PC-3 (cell line): ENCODE measurements at regions not wholly inside any gene's neighbourhood (a gene's known extent, or its start where the extent isn't known, plus 50 kb on each side); places are given as distances from the start of the nearest gene placed in this dataset.

Source experiments
- ATAC-seq: fragments of 200-7000 bp; cut with Tn5 transposase; 2 replicates; pipeline ENCODE4 v1.9.1; 2020; ENCODE audit warnings: mild to moderate bottlenecking, moderate library complexity
- BruUV-seq: library from RNA; stranded (reverse); fragments of 400-500 nt; replicated peaks from 2 replicates; lab custom pipeline; 2021; lab: Mats Ljungman, UMichigan
- CTCF ChIA-PET: fragments of 300-600 bp; sonication (Branson Sonifier 250); formaldehyde crosslinking; loops from one replicate; lab custom pipeline; 2022; ENCODE audit warnings: antibody characterized with exemption; lab: Charles Lee
- POLR2A ChIA-PET: fragments of 300-600 bp; sonication (Branson Sonifier 250); formaldehyde crosslinking; loops from one replicate; lab custom pipeline; 2022; ENCODE audit warnings: antibody characterized with exemption; ENCODE audit not compliant: unreplicated experiment; lab: Charles Lee
- DNase-seq: peaks from one replicate; pipeline ENCODE4 v3.0.0-alpha.2; 2015
- H2AFZ ChIP-seq: fragments of 300-600 bp; sonication (generic); 2 replicates; pipeline ENCODE4 v1.6.0; 2016; ENCODE audit warnings: antibody characterized with exemption, low read length
- H3F3A ChIP-seq: fragments of 300-600 bp; sonication (generic); one replicate; pipeline ENCODE4 v1.6.0; 2017; ENCODE audit warnings: antibody characterized with exemption, low read length, control low read depth, mild to moderate bottlenecking; ENCODE audit not compliant: unreplicated experiment
- H3K27ac ChIP-seq: fragments of 300-600 bp; sonication (generic); 2 replicates; pipeline ENCODE4 v1.5.1; 2016; ENCODE audit warnings: mild to moderate bottlenecking, low read length
- H3K27me3 ChIP-seq: fragments of 300-600 bp; sonication (generic); 2 replicates; pipeline ENCODE4 v1.6.1; 2016; ENCODE audit warnings: low read length, mixed read lengths
- H3K36me3 ChIP-seq: fragments of 300-600 bp; sonication (generic); 2 replicates; pipeline ENCODE4 v1.6.1; 2016; ENCODE audit warnings: low read depth, mixed run types, low read length, mixed read lengths
- H3K4me1 ChIP-seq: fragments of 300-600 bp; sonication (generic); 2 replicates; pipeline ENCODE4 v1.5.1; 2016; ENCODE audit warnings: low read length; ENCODE audit not compliant: insufficient read depth
- H3K4me2 ChIP-seq: fragments of 300-600 bp; sonication (generic); 2 replicates; pipeline ENCODE4 v1.6.0; 2016; ENCODE audit warnings: low read length
- H3K4me3 ChIP-seq: fragments of 300-600 bp; sonication (generic); 2 replicates; pipeline ENCODE4 v1.5.1; 2016; ENCODE audit warnings: mild to moderate bottlenecking, low read length, mixed read lengths
- H3K79me2 ChIP-seq: fragments of 300-600 bp; sonication (generic); 2 replicates; pipeline ENCODE4 v1.6.1; 2017; ENCODE audit warnings: low read length, mixed read lengths
- H3K9ac ChIP-seq: fragments of 300-600 bp; sonication (generic); 2 replicates; pipeline ENCODE4 v1.6.0; 2016; ENCODE audit warnings: mild to moderate bottlenecking, low read length
- H3K9me2 ChIP-seq: fragments of 300-600 bp; sonication (generic); replicated peaks from 2 replicates; pipeline ENCODE4 v1.6.1; 2016; ENCODE audit warnings: mixed run types, low read length, mixed read lengths
- H3K9me3 ChIP-seq: fragments of 300-600 bp; sonication (generic); 2 replicates; pipeline ENCODE4 v1.6.1; 2016; ENCODE audit warnings: low read length, mixed read lengths
- H4K20me1 ChIP-seq: fragments of 300-600 bp; sonication (generic); 2 replicates; pipeline ENCODE4 v1.6.1; 2016; ENCODE audit warnings: low read length, mixed read lengths
- CTCF ChIP-seq: fragments of 300-600 bp; sonication (generic); conservative IDR thresholded peaks from 2 replicates; pipeline ENCODE4 v1.5.1; 2017; ENCODE audit warnings: antibody characterized with exemption, low read depth, mild to moderate bottlenecking, low read length
- EZH2 ChIP-seq: fragments of 300-600 bp; sonication (generic); IDR thresholded peaks from one replicate; pipeline ENCODE4 v1.6.1; 2017; ENCODE audit warnings: antibody characterized with exemption, mild to moderate bottlenecking, low read length; ENCODE audit not compliant: unreplicated experiment
- EZH2phosphoT487 ChIP-seq: fragments of 300-600 bp; sonication (generic); IDR thresholded peaks from 2 replicates; pipeline ENCODE4 v1.6.1; 2018; ENCODE audit warnings: mild to moderate bottlenecking, antibody characterized with exemption, low read length, borderline replicate concordance
- intact Hi-C: fragments of 100-400 bp; cut with micrococcal nuclease; formaldehyde crosslinking; loops from 2 replicates; pipeline ENCODE4 v1.9.0; 2023

DNA sequence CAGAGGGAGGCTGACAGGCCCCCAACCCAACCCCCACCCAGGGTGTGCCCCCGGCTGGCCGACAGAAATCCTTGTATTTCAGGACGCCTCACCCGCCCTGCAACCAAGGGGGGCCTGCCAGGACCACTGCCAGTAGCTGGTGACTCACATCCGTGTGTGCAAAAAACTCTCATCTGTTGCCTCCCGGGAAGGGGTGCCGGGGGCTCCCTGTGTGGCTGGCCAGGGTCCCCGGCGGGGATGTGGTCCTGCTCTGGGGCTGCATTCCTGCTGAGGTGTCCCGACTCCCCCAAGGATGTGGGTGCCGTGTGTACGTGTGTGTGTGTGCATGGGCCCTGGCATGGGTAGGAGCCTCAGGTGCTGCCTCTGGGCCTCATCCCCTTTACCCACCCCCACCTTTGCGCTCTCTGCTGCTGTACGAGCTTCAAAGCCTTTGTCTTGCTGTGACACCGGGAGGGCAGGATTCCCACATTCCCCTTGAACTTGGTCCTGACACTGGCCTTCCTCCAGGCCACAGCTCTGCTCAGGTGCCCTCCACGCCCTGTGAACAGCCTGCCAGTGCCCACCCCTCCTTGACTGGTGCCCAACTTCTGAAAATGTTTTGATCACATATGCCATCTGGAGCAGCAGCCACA lies 226.3 kb upstream of the HDAC4 start:
- no TSS peak for BruUV-seq
- Histone ChIP-seq H3K9me2 (no peaks in the 10 kb centered on the region), H3F3A (no peaks in the 10 kb centered on the region), H3K36me3 (no peaks in the 10 kb centered on the region), H3K4me3 (no peak overlapping the region), H3K27ac (no peak overlapping the region), H3K4me1 (no peaks in the 10 kb centered on the region), H3K27me3 (peaks cover 44% of the 10 kb centered on the region), H3K79me2 (no peaks in the 10 kb centered on the region), H2AFZ (no peak overlapping the region), H3K4me2 (no peak overlapping the region), H4K20me1 (no peaks in the 10 kb centered on the region), H3K9me3 (no peaks in the 10 kb centered on the region), H3K9ac (no peak overlapping the region)
- POLR2A ChIA-PET = no interaction called here
- ATAC-seq (no peak), DNase-seq (no peak)
- CTCF ChIA-PET = no interaction called here
- no peak for TF ChIP-seq EZH2
- TF ChIP-seq CTCF = no peak
- TF ChIP-seq EZH2phosphoT487 = no peak
- intact Hi-C loops = no loop called here

- Histone ChIP-seq H3K9me2 (no peaks in the 10 kb centered on the region), H3K9ac (no peak overlapping the region), H3K4me2 (no peak overlapping the region), H3K27me3 (peaks cover 38% of the 10 kb centered on the region), H4K20me1 (no peaks in the 10 kb centered on the region), H3F3A (no peaks in the 10 kb centered on the region), H3K4me1 (no peaks in the 10 kb centered on the region), H2AFZ (no peak overlapping the region), H3K36me3 (no peaks in the 10 kb centered on the region), H3K27ac (no peak overlapping the region), H3K4me3 (no peak overlapping the region), H3K79me2 (no peaks in the 10 kb centered on the region), H3K9me3 (no peaks in the 10 kb centered on the region)
- ChIA-PET POLR2A (no interaction called here), CTCF (no interaction called here)
- DNase-seq (no peak), ATAC-seq (no peak)
- TF ChIP-seq EZH2phosphoT487 (no peak), EZH2 (no peak), CTCF (no peak)
- no TSS peak for BruUV-seq
- intact Hi-C loops = no loop called here
Observed at GRCh38 chr2:239625971-239626734, 225.3 kb upstream of the HDAC4 start.
